ENCODE measurements at regions not wholly inside any gene's neighbourhood (a gene's known extent, or its start where the extent isn't known, plus 50 kb on each side); places are given as distances from the start of the nearest gene placed in this dataset.

DNA sequence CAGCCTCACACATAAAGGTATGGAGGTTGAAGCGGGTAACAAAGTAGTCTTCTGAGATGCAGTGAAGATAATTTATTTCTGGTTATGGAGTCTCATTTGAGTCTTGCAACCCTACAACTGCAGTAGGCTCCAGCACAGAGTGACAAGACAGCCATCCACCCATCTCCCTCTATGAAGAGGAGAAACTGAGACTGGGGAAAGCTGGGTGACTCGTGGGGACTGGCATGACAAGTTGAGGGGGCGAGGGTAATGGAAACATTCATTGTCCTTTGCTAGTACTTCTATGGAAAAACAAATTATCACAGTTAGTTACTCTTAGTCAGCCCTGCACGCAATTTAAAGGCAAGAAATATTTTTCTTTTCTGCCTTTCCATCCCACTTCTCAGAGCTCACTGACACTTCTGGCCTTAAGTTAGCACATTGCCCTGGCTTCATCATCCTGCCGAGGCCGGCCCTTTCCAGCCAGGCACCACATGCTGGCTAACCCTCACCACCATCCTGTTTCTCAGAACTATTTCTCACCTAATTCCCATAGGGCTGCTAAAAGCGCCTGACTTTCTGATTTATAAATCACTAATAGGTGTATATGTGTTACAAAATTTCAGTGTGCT, 361.1 kb downstream of the ETS1 start:
- TF ChIP-seq, protein P1, sequence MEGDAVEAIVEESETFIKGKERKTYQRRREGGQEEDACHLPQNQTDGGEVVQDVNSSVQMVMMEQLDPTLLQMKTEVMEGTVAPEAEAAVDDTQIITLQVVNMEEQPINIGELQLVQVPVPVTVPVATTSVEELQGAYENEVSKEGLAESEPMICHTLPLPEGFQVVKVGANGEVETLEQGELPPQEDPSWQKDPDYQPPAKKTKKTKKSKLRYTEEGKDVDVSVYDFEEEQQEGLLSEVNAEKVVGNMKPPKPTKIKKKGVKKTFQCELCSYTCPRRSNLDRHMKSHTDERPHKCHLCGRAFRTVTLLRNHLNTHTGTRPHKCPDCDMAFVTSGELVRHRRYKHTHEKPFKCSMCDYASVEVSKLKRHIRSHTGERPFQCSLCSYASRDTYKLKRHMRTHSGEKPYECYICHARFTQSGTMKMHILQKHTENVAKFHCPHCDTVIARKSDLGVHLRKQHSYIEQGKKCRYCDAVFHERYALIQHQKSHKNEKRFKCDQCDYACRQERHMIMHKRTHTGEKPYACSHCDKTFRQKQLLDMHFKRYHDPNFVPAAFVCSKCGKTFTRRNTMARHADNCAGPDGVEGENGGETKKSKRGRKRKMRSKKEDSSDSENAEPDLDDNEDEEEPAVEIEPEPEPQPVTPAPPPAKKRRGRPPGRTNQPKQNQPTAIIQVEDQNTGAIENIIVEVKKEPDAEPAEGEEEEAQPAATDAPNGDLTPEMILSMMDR (IDR thresholded peaks at IDR 0.05; ENCODE audit: low read depth, low read length, poor library complexity, severe bottlenecking), result no peak
- no peak for TF ChIP-seq EZH2phosphoT487 (IDR thresholded peaks at IDR 0.05; ENCODE audit: borderline replicate concordance, low read length)

All from DOHH2 (cell line).